ENCODE measurements at regions not wholly inside any gene's neighbourhood (a gene's known extent, or its start where the extent isn't known, plus 50 kb on each side); places are given as distances from the start of the nearest gene placed in this dataset.

- TF ChIP-seq CTCF (conservative IDR thresholded peaks at IDR 0.05; ENCODE audit: low read length) (no peak), EZH2phosphoT487 (IDR thresholded peaks at IDR 0.05; ENCODE audit: borderline replicate concordance) (no peak)
These were observed 65.0 kb upstream of the ASCC3 start for GRCh38 chr6:100946021-100946540.

Measured in Loucy (cell line).